HG02763 (cell line): ENCODE measurements at regions not wholly inside any gene's neighbourhood (a gene's known extent, or its start where the extent isn't known, plus 50 kb on each side); places are given as distances from the start of the nearest gene placed in this dataset.

ENCODE experiments used
- ATAC-seq: cut with Tn5 transposase; IDR thresholded peaks from one replicate; pipeline ENCODE4 v1.9.1; 2021; ENCODE audit warnings: mild to moderate bottlenecking, moderate library complexity; ENCODE audit not compliant: unreplicated experiment

- no peak for ATAC-seq
These were observed 73.8 kb upstream of the HAAO start for GRCh38 chr2:42865884-42866881.

- ATAC-seq: no peak
These were observed 72.4 kb upstream of the HAAO start for GRCh38 chr2:42864641-42865280.

DNA sequence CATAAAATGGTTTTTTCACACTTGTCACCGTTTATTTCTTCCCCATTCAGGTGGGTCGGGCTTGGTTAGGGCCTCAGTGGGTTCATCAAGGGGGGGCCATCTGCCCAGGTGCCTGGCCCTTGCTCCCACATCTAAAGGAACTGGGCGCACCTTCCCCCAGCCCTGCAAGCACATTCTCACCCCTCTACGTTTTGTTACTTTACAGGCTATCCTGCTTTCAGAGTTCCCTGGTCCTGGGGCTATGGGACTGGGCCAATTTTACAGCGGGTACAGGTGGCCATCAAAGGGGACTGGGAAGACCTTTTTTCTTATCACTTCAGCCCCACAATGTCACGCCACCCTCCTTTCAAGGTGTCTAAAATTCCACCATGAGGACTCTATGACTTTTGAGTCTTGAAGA, 71.8 kb upstream of the HAAO start:
- ATAC-seq: no peak

DNA sequence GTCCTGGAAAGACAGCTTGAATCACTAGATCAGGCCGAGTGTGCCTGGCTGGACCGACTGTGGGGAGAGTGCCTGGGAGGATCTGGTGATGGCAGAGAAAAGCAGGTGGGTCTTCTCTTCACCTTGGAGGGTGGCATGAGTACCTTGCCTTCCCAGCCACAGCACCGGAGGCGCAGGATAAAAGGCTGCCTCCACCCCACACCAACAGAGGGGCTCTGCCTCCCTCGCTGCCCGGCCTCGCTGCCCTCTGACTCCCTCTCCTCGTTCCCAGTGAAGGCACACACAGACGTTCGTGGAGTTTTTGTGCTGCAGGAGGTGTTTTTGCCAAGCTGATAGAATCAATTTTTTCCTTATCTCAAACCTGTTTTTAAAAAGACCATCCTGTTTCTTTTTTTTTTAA, 71.4 kb upstream of the HAAO start:
- no peak for ATAC-seq

GRCh38 chr2:42863320-42863719, 70.9 kb upstream of the HAAO start:
- no peak for ATAC-seq

GRCh38 chr2:42862669-42863185, 70.3 kb upstream of the HAAO start:
- ATAC-seq: no peak

GRCh38 chr2:42861321-42861720, 68.9 kb upstream of the HAAO start:
- ATAC-seq: no peak

- no peak for ATAC-seq
These were observed 68.1 kb upstream of the HAAO start for GRCh38 chr2:42860319-42861094.

GRCh38 chr2:42859791-42860190, 67.4 kb upstream of the HAAO start:
- no peak for ATAC-seq

GRCh38 chr2:42859006-42859552, 66.7 kb upstream of the HAAO start:
- ATAC-seq: no peak

GRCh38 chr2:42858140-42859005, 66.0 kb upstream of the HAAO start:
- ATAC-seq: no peak

GRCh38 chr2:42856891-42857632, 64.7 kb upstream of the HAAO start:
- ATAC-seq: no peak

- no peak for ATAC-seq
These were observed 63.9 kb upstream of the HAAO start for GRCh38 chr2:42856106-42856860.

DNA sequence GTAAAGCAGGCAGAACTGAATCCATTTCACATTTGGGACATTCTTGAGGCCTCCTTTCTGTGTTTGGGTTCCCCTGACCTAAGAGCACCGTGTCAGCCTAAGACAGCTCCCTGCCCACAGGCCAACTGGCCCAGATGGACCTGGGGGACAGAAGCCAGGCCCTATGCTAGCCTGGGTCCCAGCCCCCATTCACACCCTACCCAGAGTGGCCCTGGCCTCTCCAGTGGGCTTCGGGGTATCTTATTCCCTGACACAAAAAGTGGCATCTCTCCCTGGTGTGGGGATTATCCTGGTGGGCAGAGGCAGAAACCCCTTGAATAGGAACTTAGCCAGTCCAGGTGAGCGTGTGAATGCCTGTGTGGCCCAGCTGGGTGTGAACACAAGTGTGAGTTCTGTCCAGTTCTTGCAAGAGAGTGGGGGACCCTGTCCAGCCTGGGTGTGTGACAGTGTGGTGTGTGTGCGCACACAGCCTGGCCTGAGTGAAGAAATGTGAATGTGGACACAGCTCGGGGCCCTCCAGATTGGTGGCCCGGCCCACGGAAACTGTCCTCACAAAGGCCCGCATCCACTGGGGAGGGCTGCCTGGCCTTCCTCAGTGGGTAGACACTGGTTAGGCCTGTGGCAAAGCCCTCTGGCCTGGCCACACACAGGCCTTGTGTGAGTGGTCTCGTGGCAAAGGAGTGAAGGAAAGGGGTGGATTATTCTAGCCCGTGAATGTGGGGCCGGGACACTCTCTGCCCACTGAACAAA, 63.0 kb upstream of the HAAO start:
- ATAC-seq: no peak

DNA sequence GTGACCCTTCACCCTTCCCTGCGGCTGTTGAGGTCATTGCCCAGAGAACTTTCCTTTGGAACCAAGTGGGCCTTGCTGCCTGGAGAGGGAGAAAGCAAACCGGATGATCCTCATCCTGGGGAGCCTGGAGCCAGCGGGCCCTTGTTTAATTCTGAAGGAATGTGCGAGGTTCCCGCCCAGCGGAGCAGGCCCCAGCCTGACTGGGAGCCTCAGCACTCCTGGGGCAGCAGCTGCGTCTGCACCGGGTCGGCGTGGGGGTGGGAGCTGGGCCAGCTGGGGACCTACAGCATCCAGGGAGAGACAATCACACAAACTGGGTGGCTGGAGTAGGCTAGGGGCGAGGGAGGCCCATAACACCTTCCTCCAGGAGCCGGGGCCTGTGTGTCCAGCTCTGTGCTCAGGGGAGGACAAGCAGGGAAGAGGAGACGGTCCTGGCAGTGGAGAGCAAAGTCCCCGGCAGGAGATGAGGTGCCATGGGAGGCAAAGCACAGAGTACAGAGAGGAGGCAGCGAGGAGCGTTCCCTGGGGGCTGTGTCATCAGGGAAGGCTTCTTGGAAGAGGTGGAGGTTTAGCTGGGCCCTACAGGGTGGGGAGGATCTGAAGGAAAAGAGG, 61.9 kb upstream of the HAAO start:
- ATAC-seq: no peak

DNA sequence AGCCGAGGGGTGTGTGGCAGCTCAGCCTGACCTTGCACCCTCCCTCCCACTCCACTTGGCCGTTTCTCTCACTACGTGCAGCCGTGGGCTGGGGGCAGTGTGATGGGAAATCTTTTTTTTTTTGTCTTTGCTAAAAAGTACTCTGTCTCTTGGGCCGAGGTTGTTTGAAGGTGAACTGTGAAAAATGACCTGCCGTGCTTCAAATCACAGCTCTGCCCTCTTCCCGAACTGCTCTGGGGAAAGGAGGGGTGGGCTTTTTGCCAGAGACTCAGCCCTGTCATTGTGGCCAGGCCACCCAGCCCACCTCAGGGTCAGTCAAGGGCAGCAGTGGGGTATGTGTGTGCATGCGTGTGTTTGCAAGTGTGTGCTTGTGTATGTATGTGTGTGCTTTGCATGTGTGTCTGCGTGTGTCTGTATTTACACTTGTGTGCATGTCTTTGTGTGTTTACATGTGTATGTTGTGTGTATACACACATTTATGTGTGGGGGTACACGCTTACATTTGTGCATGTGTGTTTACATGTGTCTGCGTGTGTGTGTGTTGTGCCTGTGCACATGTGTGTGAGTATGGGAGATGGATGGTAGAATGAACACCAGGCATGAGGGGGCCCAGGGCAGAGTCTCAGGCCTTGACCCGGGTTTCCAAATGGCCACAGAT, 61.3 kb upstream of the HAAO start:
- ATAC-seq: no peak

DNA sequence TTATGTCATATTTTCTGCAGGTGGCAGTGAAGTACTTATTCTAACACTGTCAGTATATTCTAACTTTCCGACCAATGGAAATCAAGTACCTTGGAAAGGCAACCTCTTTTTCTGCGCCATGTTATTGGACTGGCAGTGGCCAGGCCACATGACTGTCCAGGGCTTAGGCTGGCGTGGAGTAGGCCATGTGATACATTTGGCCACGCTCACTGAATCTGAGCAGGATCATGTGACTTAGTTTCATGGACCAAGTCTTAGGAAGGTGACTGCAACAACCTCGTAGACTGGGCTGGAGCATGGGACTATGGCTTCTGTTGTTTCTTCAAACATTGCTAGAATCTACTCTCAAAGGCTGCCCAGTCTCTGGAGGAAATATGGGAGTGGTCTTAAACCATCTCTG, 60.4 kb upstream of the HAAO start:
- no peak for ATAC-seq
